SK-N-SH treated with all-trans-retinoic acid at 6 μM for 48 hours (cell line): ENCODE measurements at regions not wholly inside any gene's neighbourhood (a gene's known extent, or its start where the extent isn't known, plus 50 kb on each side); places are given as distances from the start of the nearest gene placed in this dataset.

ENCODE experiments used
- ATAC-seq: fragments of 200-7000 bp; cut with Tn5 transposase; 3 replicates; pipeline ENCODE4 v1.9.1; 2020; ENCODE audit warnings: mild to moderate bottlenecking, moderate library complexity
- ARNTL ChIP-seq: fragments of 450-650 bp; formaldehyde crosslinking; IDR thresholded peaks from 2 replicates; pipeline ENCODE4 v1.5.0; 2020; ENCODE audit warnings: low read depth, mild to moderate bottlenecking, moderate library complexity, borderline replicate concordance
- BACH2 ChIP-seq: fragments of 250-450 bp; sonication (Bioruptor Pico); IDR thresholded peaks from 2 replicates; pipeline ENCODE4 v1.9.0; 2021; ENCODE audit warnings: mild to moderate bottlenecking, borderline replicate concordance
- CREB5 ChIP-seq: fragments of 250-450 bp; sonication (Bioruptor Pico); IDR thresholded peaks from 2 replicates; pipeline ENCODE4 v1.5.1; 2020; ENCODE audit warnings: low read depth, mild to moderate bottlenecking, moderate library complexity
- CSDC2 ChIP-seq: fragments of 250-450 bp; sonication (Bioruptor Pico); IDR thresholded peaks from 2 replicates; pipeline ENCODE4 v1.5.0; 2020; ENCODE audit warnings: mild to moderate bottlenecking, moderate library complexity
- CSRNP3 ChIP-seq: fragments of 250-450 bp; sonication (Bioruptor Pico); IDR thresholded peaks from 2 replicates; pipeline ENCODE4 v1.5.1; 2021; ENCODE audit warnings: mild to moderate bottlenecking, moderate library complexity
- ESRRG ChIP-seq: fragments of 250-450 bp; sonication (Bioruptor Pico); IDR thresholded peaks from 2 replicates; pipeline ENCODE4 v1.6.1; 2021; ENCODE audit warnings: mild to moderate bottlenecking
- GLIS3 ChIP-seq: fragments of 250-450 bp; sonication (Bioruptor Pico); IDR thresholded peaks from 2 replicates; pipeline ENCODE4 v1.5.0; 2020; ENCODE audit warnings: mild to moderate bottlenecking, moderate library complexity
- ISL1 ChIP-seq: fragments of 250-450 bp; sonication (Bioruptor Pico); IDR thresholded peaks from 2 replicates; pipeline ENCODE4 v2.1.2; 2022; ENCODE audit warnings: mild to moderate bottlenecking, moderate library complexity
- OSR1 ChIP-seq: fragments of 250-450 bp; sonication (Bioruptor Pico); IDR thresholded peaks from 2 replicates; pipeline ENCODE4 v1.8.0; 2022; ENCODE audit warnings: moderate library complexity, mild to moderate bottlenecking, inconsistent platforms
- PATZ1 ChIP-seq: fragments of 250-450 bp; sonication (Bioruptor Pico); IDR thresholded peaks from 2 replicates; pipeline ENCODE4 v1.8.0; 2020; ENCODE audit warnings: mild to moderate bottlenecking, moderate library complexity, borderline replicate concordance
- POU6F1 ChIP-seq: fragments of 250-450 bp; sonication (Bioruptor Pico); IDR thresholded peaks from 2 replicates; pipeline ENCODE4 v1.8.0; 2021; ENCODE audit warnings: low read depth, mild to moderate bottlenecking, moderate library complexity, borderline replicate concordance
- PPARA ChIP-seq: fragments of 250-450 bp; sonication (Bioruptor Pico); IDR thresholded peaks from 2 replicates; pipeline ENCODE4 v1.5.0; 2020; ENCODE audit warnings: mild to moderate bottlenecking, borderline replicate concordance
- SNAI2 ChIP-seq: fragments of 250-450 bp; sonication (Bioruptor Pico); IDR thresholded peaks from 2 replicates; pipeline ENCODE4 v1.5.0; 2020; ENCODE audit warnings: mild to moderate bottlenecking, moderate library complexity
- TCF4 ChIP-seq: fragments of 250-450 bp; sonication (Bioruptor Pico); IDR thresholded peaks from 2 replicates; pipeline ENCODE4 v1.8.0; 2021; ENCODE audit warnings: mild to moderate bottlenecking, moderate library complexity, borderline replicate concordance
- TOX ChIP-seq: fragments of 250-450 bp; sonication (Bioruptor Pico); IDR thresholded peaks from 2 replicates; pipeline ENCODE4 v1.8.0; 2021; ENCODE audit warnings: mild to moderate bottlenecking, moderate library complexity, borderline replicate concordance
- ZC3H10 ChIP-seq: fragments of 250-450 bp; sonication (Bioruptor Pico); IDR thresholded peaks from 2 replicates; pipeline ENCODE4 v1.5.1; 2021; ENCODE audit warnings: mild to moderate bottlenecking, moderate library complexity
- ZFP3 ChIP-seq: fragments of 250-450 bp; sonication (Bioruptor Pico); IDR thresholded peaks from 2 replicates; pipeline ENCODE4 v1.5.0; 2020; ENCODE audit warnings: mild to moderate bottlenecking, moderate library complexity
- ZNF565 ChIP-seq: fragments of 450-650 bp; formaldehyde crosslinking; conservative IDR thresholded peaks from 2 replicates; pipeline ENCODE4 v1.5.0; 2020; ENCODE audit warnings: low read depth, mild to moderate bottlenecking, moderate library complexity
- ZNF70 ChIP-seq: fragments of 450-650 bp; formaldehyde crosslinking; IDR thresholded peaks from 2 replicates; pipeline ENCODE4 v1.5.0; 2020; ENCODE audit warnings: mild to moderate bottlenecking, moderate library complexity
- ZNF8 ChIP-seq: fragments of 450-650 bp; formaldehyde crosslinking; IDR thresholded peaks from 2 replicates; pipeline ENCODE4 v1.5.0; 2020; ENCODE audit warnings: mild to moderate bottlenecking, moderate library complexity

- TF ChIP-seq ZNF8: 0 out of 2 replicates have a peak, but pooled peaks have one; percentile 9
- TF ChIP-seq OSR1: no peak
- TF ChIP-seq ISL1 (CRISPR knock-in tag): peak; percentile 98
- TF ChIP-seq ZNF70 (CRISPR knock-in tag): no peak
- TF ChIP-seq CSDC2: no peak
These were observed 331.5 kb downstream of the PTEN start (continued) for GRCh38 chr10:88194961-88195367.

- TF ChIP-seq POU6F1 (no peak), PATZ1 (CRISPR knock-in tag) (no peak), ZFP3 (no peak), GLIS3 (no peak), TCF4 (CRISPR knock-in tag) (no peak), ZNF70 (CRISPR knock-in tag) (no peak), OSR1 (no peak), ZNF8 (no peak), ZNF565 (CRISPR knock-in tag) (no peak), TOX (no peak), ZC3H10 (CRISPR knock-in tag) (no peak), CSDC2 (no peak), PPARA (CRISPR knock-in tag) (no peak), ARNTL (CRISPR knock-in tag) (no peak), CREB5 (CRISPR knock-in tag) (no peak), BACH2 (CRISPR knock-in tag) (no peak), ISL1 (CRISPR knock-in tag) (no peak)
- no peak for ATAC-seq
These were observed 332.4 kb downstream of the PTEN start for GRCh38 chr10:88195841-88196240.

GRCh38 chr10:88196291-88196690 is 332.9 kb downstream of the PTEN start:
- TF ChIP-seq POU6F1: no peak
- TF ChIP-seq ARNTL (CRISPR knock-in tag): no peak
- no peak for TF ChIP-seq CSDC2
- no peak for TF ChIP-seq OSR1
- TF ChIP-seq ZNF565 (CRISPR knock-in tag): no peak
- TF ChIP-seq ZC3H10 (CRISPR knock-in tag): no peak
- no peak for TF ChIP-seq ESRRG (CRISPR knock-in tag)
- no peak for TF ChIP-seq PPARA (CRISPR knock-in tag)
- no peak for TF ChIP-seq CSRNP3 (CRISPR knock-in tag)
- no peak for TF ChIP-seq SNAI2 (CRISPR knock-in tag)
- TF ChIP-seq ISL1 (CRISPR knock-in tag): no peak
- no peak for TF ChIP-seq TCF4 (CRISPR knock-in tag)
- no peak for TF ChIP-seq PATZ1 (CRISPR knock-in tag)
- no peak for TF ChIP-seq ZFP3
- TF ChIP-seq TOX: no peak
- no peak for ATAC-seq
